Fibroblast of pulmonary artery (primary cell): ENCODE measurements at regions not wholly inside any gene's neighbourhood (a gene's known extent, or its start where the extent isn't known, plus 50 kb on each side); places are given as distances from the start of the nearest gene placed in this dataset.
A peak's percentile ranks its signal among the peaks of the same experiment; 100 is the strongest.

ENCODE experiments used
- DNase-seq: peaks from one replicate; pipeline ENCODE4 v3.0.0-alpha.2; 2010; ENCODE audit warnings: low read depth
- H3K4me3 ChIP-seq: replicated peaks from 2 replicates; pipeline ENCODE4 v1.5.1; 2011; ENCODE audit warnings: low read depth, mild to moderate bottlenecking, control low read depth, low read length, moderate library complexity
- TF ChIP-seq, protein P1 (sequence below): IDR thresholded peaks from 2 replicates; pipeline ENCODE4 v1.5.1; 2011; ENCODE audit warnings: mild to moderate bottlenecking, control low read depth, low read length, inconsistent platforms; ENCODE audit errors: missing control alignments

- TF ChIP-seq, protein P1, sequence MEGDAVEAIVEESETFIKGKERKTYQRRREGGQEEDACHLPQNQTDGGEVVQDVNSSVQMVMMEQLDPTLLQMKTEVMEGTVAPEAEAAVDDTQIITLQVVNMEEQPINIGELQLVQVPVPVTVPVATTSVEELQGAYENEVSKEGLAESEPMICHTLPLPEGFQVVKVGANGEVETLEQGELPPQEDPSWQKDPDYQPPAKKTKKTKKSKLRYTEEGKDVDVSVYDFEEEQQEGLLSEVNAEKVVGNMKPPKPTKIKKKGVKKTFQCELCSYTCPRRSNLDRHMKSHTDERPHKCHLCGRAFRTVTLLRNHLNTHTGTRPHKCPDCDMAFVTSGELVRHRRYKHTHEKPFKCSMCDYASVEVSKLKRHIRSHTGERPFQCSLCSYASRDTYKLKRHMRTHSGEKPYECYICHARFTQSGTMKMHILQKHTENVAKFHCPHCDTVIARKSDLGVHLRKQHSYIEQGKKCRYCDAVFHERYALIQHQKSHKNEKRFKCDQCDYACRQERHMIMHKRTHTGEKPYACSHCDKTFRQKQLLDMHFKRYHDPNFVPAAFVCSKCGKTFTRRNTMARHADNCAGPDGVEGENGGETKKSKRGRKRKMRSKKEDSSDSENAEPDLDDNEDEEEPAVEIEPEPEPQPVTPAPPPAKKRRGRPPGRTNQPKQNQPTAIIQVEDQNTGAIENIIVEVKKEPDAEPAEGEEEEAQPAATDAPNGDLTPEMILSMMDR: no peak
- no peak for DNase-seq
- no peak overlapping the region for H3K4me3 ChIP-seq
Observed at GRCh38 chr7:113379746-113380145, 261.4 kb upstream of the SMIM30 start.

DNA sequence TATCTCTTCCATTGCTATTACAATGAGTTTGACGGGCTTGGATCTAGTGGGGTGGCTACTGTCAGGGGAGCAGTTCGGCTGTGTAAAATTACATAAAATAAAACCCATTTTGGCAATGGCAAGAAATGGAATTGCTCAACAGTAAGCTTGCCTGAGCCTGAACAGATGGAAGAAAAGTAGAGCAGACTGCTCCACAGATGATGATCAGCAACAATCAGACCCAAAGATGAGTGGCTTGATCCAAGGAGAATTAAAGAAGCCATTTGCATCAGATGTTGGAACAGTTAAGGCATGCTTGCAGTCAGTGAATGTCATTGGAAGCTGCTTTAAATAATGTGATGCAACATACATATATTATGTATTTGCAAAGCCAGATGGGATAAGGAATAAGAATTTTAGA is 256.6 kb upstream of the SMIM30 start:
- no peak overlapping the region for H3K4me3 ChIP-seq
- no peak for DNase-seq
- TF ChIP-seq, protein P1: no peak

- H3K4me3 ChIP-seq: no peak overlapping the region
- DNase-seq: peak; percentile 0
- TF ChIP-seq, protein P1: no peak
Observed at GRCh38 chr7:113373863-113374262, 255.5 kb upstream of the SMIM30 start.

- no peak for DNase-seq
- no peak overlapping the region for H3K4me3 ChIP-seq
- TF ChIP-seq, protein P1: no peak
Observed at GRCh38 chr7:113371416-113372043, 253.2 kb upstream of the SMIM30 start.

- H3K4me3 ChIP-seq: no peak overlapping the region
- TF ChIP-seq, protein P1: no peak
- no peak for DNase-seq
Observed at GRCh38 chr7:113370910-113371309, 252.6 kb upstream of the SMIM30 start.

DNA sequence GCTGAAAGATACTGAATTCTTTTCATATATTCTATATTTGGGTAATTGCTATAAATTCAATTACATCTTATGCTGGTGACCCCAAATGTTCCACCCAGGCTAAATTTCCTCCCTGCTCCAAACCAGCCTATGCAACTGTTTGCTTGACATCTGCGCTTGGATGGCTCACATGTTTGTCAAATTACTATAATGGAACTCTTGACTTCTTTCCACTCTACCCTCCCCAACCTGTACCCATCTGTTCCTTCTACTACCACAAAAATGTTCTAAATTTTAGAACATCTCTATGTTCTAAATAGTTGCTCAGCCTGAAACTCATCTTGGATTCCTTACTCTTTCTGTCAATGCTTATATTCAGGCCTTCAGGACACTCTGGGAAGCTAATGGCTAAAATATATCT is 249.9 kb upstream of the SMIM30 start:
- no peak for DNase-seq
- TF ChIP-seq, protein P1: no peak
- H3K4me3 ChIP-seq: no peak overlapping the region

DNA sequence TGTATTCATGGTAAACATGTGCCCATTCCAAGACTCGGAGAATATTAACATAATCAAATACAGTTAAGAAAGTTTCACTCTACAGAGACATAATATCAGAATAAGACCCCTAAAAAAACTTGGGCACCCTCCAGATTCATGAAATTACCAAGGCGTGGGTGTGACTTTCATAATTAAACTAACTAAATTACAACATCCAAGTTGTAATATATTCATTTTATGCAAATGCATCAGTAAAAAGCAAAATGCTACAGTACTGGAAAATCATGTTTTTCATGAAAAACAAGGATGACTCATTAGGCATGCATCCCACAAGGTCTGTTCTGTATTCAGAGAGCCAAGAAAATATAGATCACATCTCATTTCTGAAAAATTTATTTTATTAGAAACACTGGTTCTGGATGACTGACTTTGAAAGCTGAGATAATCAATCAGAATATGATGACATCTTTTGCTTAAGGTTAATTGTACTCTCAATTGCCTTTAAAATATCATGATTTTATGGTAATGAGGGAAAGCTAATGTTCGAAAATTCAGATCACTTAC is 248.8 kb upstream of the SMIM30 start:
- DNase-seq: no peak
- TF ChIP-seq, protein P1: no peak
- H3K4me3 ChIP-seq: no peak overlapping the region
